Activated CD4-positive, CD25-positive, alpha-beta regulatory T cell treated with anti-CD3 and anti-CD28 coated beads, Interleukin-2, amount 50 U/mL, for 72 hours (primary cell): ENCODE measurements at regions not wholly inside any gene's neighbourhood (a gene's known extent, or its start where the extent isn't known, plus 50 kb on each side); places are given as distances from the start of the nearest gene placed in this dataset.

Source experiments
- DNase-seq: peaks from one replicate; pipeline ENCODE4 v3.0.0; 2021

DNA sequence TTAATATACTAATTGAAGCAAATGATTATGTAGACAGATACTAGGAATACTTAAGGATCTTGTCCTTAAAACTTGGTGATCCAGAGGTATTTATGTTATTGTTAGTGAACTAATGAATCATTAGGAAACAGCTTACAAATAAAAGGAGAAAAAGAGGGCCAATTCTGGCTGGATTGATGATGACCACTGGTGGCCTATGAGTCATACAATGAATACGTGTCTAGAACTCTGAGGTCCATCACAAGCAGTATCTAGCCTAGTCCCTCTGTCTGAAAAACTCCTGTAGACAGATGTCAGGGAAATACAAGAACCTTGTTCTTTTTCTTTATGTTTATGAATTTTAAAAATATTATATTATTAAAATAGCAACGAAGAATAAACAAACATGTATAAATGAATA lies 51.7 kb upstream of the RTL1 start:
- no peak for DNase-seq

- no peak for DNase-seq
These were observed 59.0 kb upstream of the RTL1 start for GRCh38 chr14:100962494-100962893.

DNA sequence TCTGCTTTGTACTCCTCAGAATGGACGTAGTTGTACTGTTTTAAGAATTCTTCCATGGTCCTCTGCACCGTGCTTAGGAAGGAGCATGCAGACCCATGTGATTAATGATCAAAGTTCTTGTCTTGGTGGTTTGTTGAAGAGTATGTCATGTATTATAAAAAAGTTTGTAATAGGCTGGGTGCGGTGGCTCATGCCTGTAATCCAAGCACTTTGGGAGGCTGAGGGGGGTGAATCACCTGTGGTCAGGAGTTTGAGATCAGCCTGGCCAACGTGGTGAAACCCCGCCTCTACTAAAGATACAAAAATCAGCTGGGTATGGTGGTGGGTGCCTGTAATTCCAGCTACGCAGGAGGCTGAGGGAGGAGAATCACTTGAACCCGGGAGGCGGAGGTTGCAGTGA lies 61.8 kb upstream of the RTL1 start:
- no peak for DNase-seq

DNA sequence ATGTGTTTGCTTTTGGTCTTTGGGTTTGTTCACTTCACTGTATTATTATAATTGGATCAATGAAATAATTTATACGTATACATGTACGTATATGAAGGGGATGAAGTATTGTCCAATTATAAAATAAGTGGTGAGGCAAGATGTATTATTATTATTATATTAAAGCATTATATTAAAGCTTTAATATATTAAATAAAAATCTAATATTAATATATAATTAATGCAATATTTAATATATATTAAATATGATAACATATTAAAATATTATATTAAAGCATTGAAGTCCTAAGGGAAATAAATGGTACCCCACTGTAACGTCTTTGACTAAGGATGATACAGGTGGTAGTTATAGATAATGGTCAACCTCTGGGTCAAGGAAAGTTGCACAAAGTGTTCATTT lies 63.7 kb upstream of the RTL1 start:
- no peak for DNase-seq

DNA sequence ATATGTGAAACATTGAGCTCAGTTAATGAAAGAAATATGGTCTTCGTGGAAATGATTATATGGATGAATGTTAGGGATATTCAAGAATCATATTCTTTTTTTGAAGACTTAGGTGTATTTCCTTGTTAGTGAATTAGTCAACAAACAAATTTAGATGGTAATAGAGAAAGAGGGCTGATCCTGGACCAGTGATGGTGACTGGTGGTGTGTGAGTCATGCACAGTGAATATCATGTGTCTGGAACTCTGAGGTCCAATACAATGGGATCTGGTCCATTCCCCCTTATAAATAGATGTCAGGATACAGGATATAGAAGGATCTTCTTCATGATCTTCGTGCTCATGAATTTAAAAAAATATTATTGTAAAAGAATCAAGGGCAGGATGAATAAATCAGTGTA lies 64.4 kb upstream of the RTL1 start:
- DNase-seq: no peak

DNA sequence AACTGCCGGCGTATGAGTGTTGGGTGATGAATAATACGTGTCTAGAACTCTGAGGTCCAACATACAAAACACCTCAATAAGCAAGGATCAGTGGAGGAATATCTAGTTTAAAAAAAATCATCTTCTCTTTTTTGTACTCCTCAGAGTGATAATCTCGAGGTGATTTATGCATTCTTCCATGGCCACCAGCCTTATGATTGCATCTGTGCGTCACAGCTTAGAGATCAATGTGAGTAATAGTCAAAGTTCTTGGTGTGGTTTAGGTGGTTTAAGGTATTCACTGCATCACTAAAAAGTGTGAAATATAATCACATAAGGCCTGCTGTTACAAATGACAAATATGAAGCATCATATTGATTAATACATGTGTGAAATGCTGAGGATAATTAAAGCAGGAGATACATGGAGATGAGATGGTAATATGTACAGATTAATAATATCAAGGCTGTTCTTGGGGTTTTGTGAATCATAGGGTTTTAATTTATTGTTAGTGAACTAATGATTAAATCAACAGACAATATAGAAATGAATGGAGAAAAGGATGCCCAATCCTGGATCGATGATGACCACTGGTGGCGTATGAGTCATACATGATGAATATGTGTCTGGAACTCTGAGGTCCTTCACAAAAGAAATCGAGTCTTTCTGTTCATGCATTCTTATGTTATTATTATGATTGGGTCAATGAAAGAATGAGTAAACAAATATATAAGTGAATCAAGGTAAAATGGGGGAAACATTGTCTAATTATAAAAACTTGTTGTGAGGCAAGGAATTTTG lies 68.8 kb upstream of the RTL1 start:
- DNase-seq: no peak

DNA sequence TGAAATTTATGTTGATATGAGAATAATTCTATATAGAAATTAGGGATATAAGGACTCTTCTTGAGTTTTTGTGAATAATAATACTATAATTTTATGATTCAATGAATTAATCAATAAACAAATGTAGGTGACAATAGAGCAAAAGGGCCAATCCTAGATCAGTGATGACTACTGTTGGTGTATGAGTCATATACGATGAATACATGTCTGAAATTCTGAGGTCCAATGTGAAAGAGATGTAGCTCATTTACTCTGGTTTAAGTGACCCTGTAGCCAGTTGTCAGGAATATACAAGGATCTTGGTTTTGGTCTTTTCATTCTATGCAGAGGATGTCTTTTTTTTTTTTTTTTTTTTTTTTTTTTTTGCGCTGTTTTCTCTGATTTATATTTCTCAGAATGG lies 72.1 kb upstream of the RTL1 start:
- DNase-seq: no peak

- no peak for DNase-seq
These were observed 75.6 kb upstream of the RTL1 start for GRCh38 chr14:100979079-100979478.

GRCh38 chr14:100979780-100980179 lies 76.3 kb upstream of the RTL1 start:
- DNase-seq: no peak

- DNase-seq: no peak
These were observed 77.3 kb upstream of the RTL1 start for GRCh38 chr14:100980823-100981222.

GRCh38 chr14:100981809-100982208 lies 78.3 kb upstream of the RTL1 start:
- no peak for DNase-seq

- no peak for DNase-seq
These were observed 78.8 kb upstream of the RTL1 start for GRCh38 chr14:100982353-100982752.

- DNase-seq: no peak
These were observed 79.2 kb upstream of the RTL1 start for GRCh38 chr14:100982762-100983161.

DNA sequence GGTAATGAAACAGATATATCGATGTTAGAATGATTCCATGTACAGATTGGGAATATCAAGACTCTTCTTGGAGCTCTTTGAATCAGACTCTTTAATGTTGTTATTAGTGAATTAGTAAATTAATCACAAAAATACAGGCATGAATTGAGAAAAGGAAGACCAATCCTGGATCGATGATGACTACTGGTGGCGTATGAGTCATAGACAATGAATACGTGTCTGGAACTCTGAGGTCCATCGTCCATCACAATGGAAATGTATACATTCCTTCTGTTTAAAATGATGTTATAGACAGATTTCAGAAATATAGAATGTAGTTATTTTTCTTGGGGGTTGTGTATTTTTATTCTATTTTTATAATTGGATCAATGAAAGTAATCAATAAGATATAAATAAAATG lies 80.2 kb upstream of the RTL1 start:
- DNase-seq: no peak

DNA sequence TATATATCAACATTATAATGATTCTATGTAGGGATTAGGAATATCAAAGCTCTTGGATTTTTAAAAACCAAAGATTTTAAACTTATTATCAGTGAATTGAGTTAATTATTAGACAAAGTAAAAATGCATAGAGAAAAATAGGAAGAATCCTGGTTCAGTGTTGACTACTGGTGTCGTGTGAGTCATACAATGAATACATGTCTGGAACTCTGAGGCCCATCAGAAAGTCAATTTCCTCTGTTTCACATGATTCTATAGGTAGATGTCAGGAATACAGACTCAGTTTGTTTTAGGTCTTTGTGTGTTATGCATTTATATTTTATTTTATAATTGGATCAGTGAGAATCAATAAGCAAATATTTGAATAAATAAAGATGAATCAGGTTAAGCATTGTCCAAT lies 84.5 kb upstream of the RTL1 start:
- no peak for DNase-seq

GRCh38 chr14:100988411-100988900 lies 84.9 kb upstream of the RTL1 start:
- DNase-seq: no peak

- DNase-seq: no peak
These were observed 85.4 kb upstream of the RTL1 start for GRCh38 chr14:100988956-100989355.

DNA sequence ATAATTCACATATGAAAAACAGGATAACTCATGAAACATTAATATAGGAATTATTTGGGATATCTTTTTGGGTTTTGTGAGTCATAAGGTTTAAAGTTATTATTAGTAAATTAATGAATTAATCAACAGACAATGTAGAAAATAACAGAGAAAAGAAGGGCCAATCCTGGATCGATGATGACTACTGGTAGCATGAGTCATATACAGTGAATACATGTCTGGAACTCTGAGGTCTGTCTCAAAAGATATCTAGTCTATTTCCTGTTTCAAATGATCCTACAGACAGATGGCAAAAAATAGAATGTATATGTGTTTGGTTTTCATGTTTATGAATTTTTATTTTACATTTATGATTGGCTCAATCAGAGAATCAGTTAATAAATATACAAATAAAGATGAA lies 86.4 kb upstream of the RTL1 start:
- DNase-seq: no peak

DNA sequence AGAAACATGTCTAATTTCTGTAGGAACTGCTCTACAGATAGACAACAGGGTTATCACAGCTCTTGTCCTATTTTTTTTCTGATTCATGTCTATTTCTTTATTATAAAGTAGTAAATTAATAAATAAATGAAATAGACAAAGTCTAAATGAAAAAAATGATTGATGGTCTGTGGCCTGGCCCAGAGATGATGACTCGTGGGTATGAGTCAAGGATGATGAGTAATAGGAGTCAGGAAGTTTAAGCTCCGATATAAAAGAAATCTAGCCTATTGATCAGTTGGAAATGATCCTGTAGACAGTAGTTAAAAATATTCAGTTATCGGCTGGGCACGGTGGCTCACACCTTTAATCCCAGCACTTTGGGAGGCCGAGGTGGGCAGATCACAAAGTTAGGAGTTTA lies 90.6 kb upstream of the RTL1 start:
- DNase-seq: no peak

GRCh38 chr14:100994756-100995330 lies 91.3 kb upstream of the RTL1 start:
- no peak for DNase-seq

GRCh38 chr14:101000711-101001250 lies 97.3 kb upstream of the RTL1 start:
- DNase-seq: no peak

- DNase-seq: no peak
These were observed 98.0 kb upstream of the RTL1 start for GRCh38 chr14:101001311-101002069.

DNA sequence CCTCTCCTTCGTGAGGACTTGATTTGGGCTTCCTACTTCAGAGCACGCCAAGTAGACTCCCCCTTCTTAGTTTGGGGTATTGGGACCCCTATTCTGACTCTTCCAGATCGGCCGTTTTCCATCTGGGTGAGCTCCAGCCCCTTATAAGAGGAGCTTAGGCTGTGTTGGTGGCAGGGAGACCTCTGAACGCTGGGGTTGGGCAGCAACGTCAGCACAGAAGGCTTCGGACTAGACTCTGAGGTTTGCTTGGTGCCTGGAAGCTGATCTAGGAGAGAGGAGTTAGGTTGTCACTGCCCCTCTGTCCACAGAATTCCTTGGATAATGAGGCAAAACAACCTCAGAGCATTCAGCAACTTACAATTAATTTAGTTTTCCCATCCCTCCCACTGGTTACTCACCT lies 99.2 kb upstream of the RTL1 start:
- DNase-seq: no peak

DNA sequence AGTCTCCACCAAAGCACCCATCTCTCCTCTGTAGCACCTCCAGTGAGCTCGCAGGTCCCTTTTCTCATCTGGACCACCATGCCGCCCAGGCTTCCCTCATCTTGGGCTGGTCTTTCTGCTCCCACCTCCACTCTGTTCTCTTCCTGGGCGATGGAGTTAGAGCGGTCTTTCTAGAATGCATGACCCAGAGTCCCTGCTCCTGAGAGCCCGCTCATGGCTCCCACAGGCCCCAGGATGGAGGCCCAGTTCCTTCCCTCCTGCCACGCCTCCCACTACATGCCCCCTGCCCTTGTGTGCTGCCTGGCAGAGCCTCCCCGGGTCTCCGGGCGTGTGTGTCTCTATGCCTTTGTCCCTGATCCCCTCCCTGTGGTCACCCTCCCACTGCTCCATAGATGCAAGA lies 100.7 kb upstream of the RTL1 start:
- DNase-seq: no peak
